Fibroblast of the aortic adventitia (primary cell): ENCODE measurements at regions not wholly inside any gene's neighbourhood (a gene's known extent, or its start where the extent isn't known, plus 50 kb on each side); places are given as distances from the start of the nearest gene placed in this dataset.

ENCODE experiments used
- DNase-seq: peaks from one replicate; pipeline ENCODE4 v3.0.0-alpha.2; 2010; ENCODE audit warnings: low read depth
- H3K4me3 ChIP-seq: 2 replicates; pipeline ENCODE4 v1.5.1; 2011; ENCODE audit warnings: low read depth, mild to moderate bottlenecking, control low read depth, low read length, moderate library complexity
- CTCF ChIP-seq: IDR thresholded peaks from 2 replicates; pipeline ENCODE4 v1.5.1; 2011; ENCODE audit warnings: mild to moderate bottlenecking, low read length, control low read depth, inconsistent platforms; ENCODE audit not compliant: insufficient read depth

GRCh38 chr5:103724271-103724670 lies 161.7 kb upstream of the NUDT12 start:
- DNase-seq: no peak
- TF ChIP-seq CTCF: no peak
- no peak overlapping the region for H3K4me3 ChIP-seq

GRCh38 chr5:103721183-103721582 lies 158.6 kb upstream of the NUDT12 start:
- TF ChIP-seq CTCF: no peak
- H3K4me3 ChIP-seq: no peak overlapping the region
- no peak for DNase-seq

GRCh38 chr5:103718108-103718507 lies 155.5 kb upstream of the NUDT12 start:
- DNase-seq: no peak
- no peak for TF ChIP-seq CTCF
- H3K4me3 ChIP-seq: no peak overlapping the region

- DNase-seq: no peak
- no peak for TF ChIP-seq CTCF
- no peak overlapping the region for H3K4me3 ChIP-seq
Measured at GRCh38 chr5:103708601-103709000, 146.0 kb upstream of the NUDT12 start.

GRCh38 chr5:103706939-103707682 lies 144.5 kb upstream of the NUDT12 start:
- no peak for TF ChIP-seq CTCF
- H3K4me3 ChIP-seq: no peak overlapping the region
- DNase-seq: no peak

- TF ChIP-seq CTCF: no peak
- DNase-seq: no peak
- H3K4me3 ChIP-seq: no peak overlapping the region
Measured at GRCh38 chr5:103703617-103704016, 141.0 kb upstream of the NUDT12 start.

GRCh38 chr5:103693517-103693916 lies 130.9 kb upstream of the NUDT12 start:
- no peak for TF ChIP-seq CTCF
- no peak for DNase-seq
- H3K4me3 ChIP-seq: no peak overlapping the region
